ENCODE measurements at regions not wholly inside any gene's neighbourhood (a gene's known extent, or its start where the extent isn't known, plus 50 kb on each side); places are given as distances from the start of the nearest gene placed in this dataset.

GRCh38 chr4:10897076-10897475 is 212.5 kb upstream of the CLNK start:
- Mint-ChIP-seq H3K4me1 (ENCODE audit: low read depth in 2 of 2) (peaks cover 0 to 5% of the 10 kb centered on the region in 2 donors), H3K27ac (no peak overlapping the region), H3K27me3 (peaks cover 0 to 4% of the 10 kb centered on the region in 2 donors), H3K4me3 (no peak overlapping the region), H3K9me3 (peaks cover 0 to 6% of the 10 kb centered on the region in 2 donors), H3K36me3 (ENCODE audit: insufficient read depth) (no peaks in the 10 kb centered on the region)
- ATAC-seq (replicated peaks) (no peak), DNase-seq (no peak)

- peak; percentile 35 for ATAC-seq (replicated peaks)
- peaks cover 0 to 4% of the 10 kb centered on the region in 2 donors for H3K27me3 Mint-ChIP-seq
- peaks cover 0 to 4% of the 10 kb centered on the region in 2 donors for H3K9me3 Mint-ChIP-seq
- H3K4me1 Mint-ChIP-seq (ENCODE audit: low read depth in 2 of 2), result peaks cover 0 to 8% of the 10 kb centered on the region in 2 donors
- no peaks in the 10 kb centered on the region for H3K36me3 Mint-ChIP-seq (ENCODE audit: insufficient read depth)
- no peak overlapping the region for H3K27ac Mint-ChIP-seq
- H3K4me3 Mint-ChIP-seq, result no peak overlapping the region
- no peak for DNase-seq
Measured at GRCh38 chr4:10893395-10893794, 208.8 kb upstream of the CLNK start.

DNA sequence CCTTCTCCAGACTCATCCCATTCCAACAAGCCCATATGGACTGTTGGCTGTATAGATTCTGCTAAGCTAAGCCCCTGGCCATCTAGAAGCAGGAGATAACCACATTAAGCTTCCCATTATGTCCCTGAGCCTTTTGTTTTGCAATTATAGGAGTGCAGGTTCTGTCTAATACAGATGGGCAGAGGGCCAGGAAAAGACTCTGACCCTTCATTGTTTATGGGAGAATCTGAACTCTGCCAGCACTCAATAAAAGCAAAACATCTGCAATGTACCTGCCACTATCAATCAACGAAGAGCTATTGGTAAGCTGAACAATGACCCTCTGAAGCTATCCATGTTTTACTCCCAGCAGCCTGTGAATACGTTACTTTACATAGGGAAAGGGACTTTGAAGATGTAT is 207.3 kb upstream of the CLNK start:
- DNase-seq (no peak), ATAC-seq (replicated peaks) (no peak)
- H3K4me1 Mint-ChIP-seq (ENCODE audit: low read depth in 2 of 2), result peaks cover 0 to 8% of the 10 kb centered on the region in 2 donors
- H3K27me3 Mint-ChIP-seq, result peaks cover 0 to 4% of the 10 kb centered on the region in 2 donors
- no peaks in the 10 kb centered on the region for H3K36me3 Mint-ChIP-seq (ENCODE audit: insufficient read depth)
- peaks cover 0 to 4% of the 10 kb centered on the region in 2 donors for H3K9me3 Mint-ChIP-seq
- H3K27ac Mint-ChIP-seq, result no peak overlapping the region
- H3K4me3 Mint-ChIP-seq, result no peak overlapping the region

DNA sequence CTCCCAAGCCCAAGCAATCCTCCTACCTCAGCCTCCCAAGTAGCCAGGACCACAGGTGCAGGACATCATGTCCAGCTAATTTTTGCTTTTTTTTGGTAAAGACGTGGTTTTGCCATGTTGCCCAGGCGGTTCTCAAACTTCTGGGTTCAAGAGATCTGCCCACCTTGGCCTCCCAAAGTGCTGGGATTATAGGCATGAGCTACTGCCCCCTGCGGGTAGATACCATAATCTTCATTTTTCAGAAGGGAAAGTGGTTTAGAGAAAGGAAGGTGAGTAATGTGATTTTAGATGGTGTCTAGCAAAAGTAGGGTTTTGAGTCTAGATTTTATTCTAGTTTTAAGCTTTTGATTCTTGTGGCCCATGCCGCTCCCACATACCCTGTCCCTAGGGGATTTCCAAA is 205.3 kb upstream of the CLNK start:
- no peak overlapping the region for H3K4me3 Mint-ChIP-seq
- no peak overlapping the region for H3K27ac Mint-ChIP-seq
- no peaks in the 10 kb centered on the region for H3K36me3 Mint-ChIP-seq (ENCODE audit: insufficient read depth)
- no peak for DNase-seq
- H3K27me3 Mint-ChIP-seq, result no peaks in the 10 kb centered on the region
- H3K9me3 Mint-ChIP-seq, result peaks cover 0 to 2% of the 10 kb centered on the region in 2 donors
- ATAC-seq (replicated peaks), result no peak
- H3K4me1 Mint-ChIP-seq (ENCODE audit: low read depth in 2 of 2), result peaks cover 0 to 8% of the 10 kb centered on the region in 2 donors

DNA sequence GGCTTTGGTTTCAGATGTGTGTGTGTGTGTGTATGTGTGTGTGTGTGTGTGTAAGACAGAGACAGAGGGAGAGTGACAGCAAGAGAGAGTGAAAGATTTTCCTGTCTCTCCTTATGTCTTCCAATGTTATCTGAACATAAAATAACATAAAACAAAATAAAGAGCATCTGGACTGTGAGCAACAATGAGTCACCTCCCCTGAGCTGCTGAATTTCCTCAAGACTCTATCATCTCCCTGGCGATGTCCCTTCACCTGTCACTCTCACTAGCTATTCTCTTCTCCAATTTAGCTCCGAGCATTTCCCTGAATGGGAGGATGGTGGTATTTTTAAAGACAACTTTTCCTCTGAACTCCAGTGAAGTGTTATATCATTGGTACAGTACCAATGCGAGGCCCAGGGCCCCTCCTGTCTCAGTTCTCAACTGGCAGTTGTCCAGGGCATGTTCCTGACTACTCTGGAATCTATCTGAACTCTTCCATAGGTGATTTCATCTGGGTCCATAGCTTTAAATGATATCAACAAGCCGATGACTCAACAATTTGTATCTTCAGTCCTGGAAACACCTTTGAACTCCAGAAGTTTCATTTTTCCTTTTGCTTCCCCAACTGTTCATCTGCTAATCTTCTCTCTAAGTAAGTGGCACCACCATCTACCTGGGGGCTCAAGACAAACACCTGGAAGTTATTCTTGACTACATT is 195.0 kb upstream of the CLNK start:
- H3K36me3 Mint-ChIP-seq (ENCODE audit: insufficient read depth), result no peaks in the 10 kb centered on the region
- no peak overlapping the region for H3K4me3 Mint-ChIP-seq
- peaks cover 0 to 2% of the 10 kb centered on the region in 2 donors for H3K9me3 Mint-ChIP-seq
- no peaks in the 10 kb centered on the region for H3K27me3 Mint-ChIP-seq
- H3K27ac Mint-ChIP-seq, result no peak overlapping the region
- ATAC-seq (replicated peaks) (no peak), DNase-seq (no peak)
- H3K4me1 Mint-ChIP-seq (ENCODE audit: low read depth in 2 of 2), result peaks cover 0 to 7% of the 10 kb centered on the region in 2 donors

GRCh38 chr4:10878861-10879260 is 194.3 kb upstream of the CLNK start:
- Mint-ChIP-seq H3K36me3 (ENCODE audit: insufficient read depth) (no peaks in the 10 kb centered on the region), H3K27me3 (no peaks in the 10 kb centered on the region), H3K4me3 (no peak overlapping the region), H3K27ac (no peak overlapping the region), H3K4me1 (ENCODE audit: low read depth in 2 of 2) (peaks cover 0 to 7% of the 10 kb centered on the region in 2 donors), H3K9me3 (peaks cover 0 to 2% of the 10 kb centered on the region in 2 donors)
- DNase-seq (no peak), ATAC-seq (replicated peaks) (no peak)

GRCh38 chr4:10877076-10877475 is 192.5 kb upstream of the CLNK start:
- Mint-ChIP-seq H3K4me1 (ENCODE audit: low read depth in 2 of 2) (peaks cover 0 to 7% of the 10 kb centered on the region in 2 donors), H3K4me3 (no peak overlapping the region), H3K36me3 (ENCODE audit: insufficient read depth) (no peaks in the 10 kb centered on the region), H3K27me3 (no peaks in the 10 kb centered on the region), H3K9me3 (no peaks in the 10 kb centered on the region), H3K27ac (no peak overlapping the region)
- ATAC-seq (replicated peaks) (no peak), DNase-seq (no peak)

GRCh38 chr4:10875144-10875799 is 190.7 kb upstream of the CLNK start:
- H3K27ac Mint-ChIP-seq, result no peak overlapping the region
- no peaks in the 10 kb centered on the region for H3K27me3 Mint-ChIP-seq
- ATAC-seq (replicated peaks) (no peak), DNase-seq (no peak)
- H3K4me1 Mint-ChIP-seq (ENCODE audit: low read depth in 2 of 2), result peaks cover 0 to 6% of the 10 kb centered on the region in 2 donors
- H3K36me3 Mint-ChIP-seq (ENCODE audit: insufficient read depth), result no peaks in the 10 kb centered on the region
- no peak overlapping the region for H3K4me3 Mint-ChIP-seq
- H3K9me3 Mint-ChIP-seq, result peaks cover 0 to 2% of the 10 kb centered on the region in 2 donors

DNA sequence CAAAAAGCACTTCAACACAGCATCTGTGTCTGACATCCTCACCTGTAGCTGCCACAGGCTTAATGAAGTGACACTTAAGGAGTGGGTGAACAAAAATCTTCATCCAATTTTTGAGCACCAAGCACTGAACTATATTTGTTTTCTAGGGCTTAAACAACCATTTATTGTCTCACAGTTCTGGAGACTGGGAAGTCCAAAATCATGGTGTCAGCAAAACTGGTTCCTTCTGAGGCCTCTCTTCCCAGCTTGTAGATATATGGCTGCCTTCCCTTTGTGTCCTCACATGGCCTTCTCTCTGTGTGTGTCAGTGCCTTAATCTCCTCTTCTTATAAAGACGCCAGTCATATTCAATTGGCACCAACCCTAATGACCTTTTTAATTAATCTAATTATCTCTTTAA is 189.2 kb upstream of the CLNK start:
- Mint-ChIP-seq H3K4me3 (no peak overlapping the region), H3K9me3 (peaks cover 0 to 2% of the 10 kb centered on the region in 2 donors), H3K27ac (no peak overlapping the region), H3K27me3 (no peaks in the 10 kb centered on the region), H3K4me1 (ENCODE audit: low read depth in 2 of 2) (no peaks in the 10 kb centered on the region), H3K36me3 (ENCODE audit: insufficient read depth) (no peaks in the 10 kb centered on the region)
- no peak for ATAC-seq (replicated peaks)
- no peak for DNase-seq

GRCh38 chr4:10872833-10873517 is 188.4 kb upstream of the CLNK start:
- no peak overlapping the region for H3K27ac Mint-ChIP-seq
- no peaks in the 10 kb centered on the region for H3K36me3 Mint-ChIP-seq (ENCODE audit: insufficient read depth)
- no peaks in the 10 kb centered on the region for H3K27me3 Mint-ChIP-seq
- H3K9me3 Mint-ChIP-seq, result peaks cover 0 to 2% of the 10 kb centered on the region in 2 donors
- no peak overlapping the region for H3K4me3 Mint-ChIP-seq
- no peaks in the 10 kb centered on the region for H3K4me1 Mint-ChIP-seq (ENCODE audit: low read depth in 2 of 2)
- ATAC-seq (replicated peaks) (no peak), DNase-seq (no peak)

DNA sequence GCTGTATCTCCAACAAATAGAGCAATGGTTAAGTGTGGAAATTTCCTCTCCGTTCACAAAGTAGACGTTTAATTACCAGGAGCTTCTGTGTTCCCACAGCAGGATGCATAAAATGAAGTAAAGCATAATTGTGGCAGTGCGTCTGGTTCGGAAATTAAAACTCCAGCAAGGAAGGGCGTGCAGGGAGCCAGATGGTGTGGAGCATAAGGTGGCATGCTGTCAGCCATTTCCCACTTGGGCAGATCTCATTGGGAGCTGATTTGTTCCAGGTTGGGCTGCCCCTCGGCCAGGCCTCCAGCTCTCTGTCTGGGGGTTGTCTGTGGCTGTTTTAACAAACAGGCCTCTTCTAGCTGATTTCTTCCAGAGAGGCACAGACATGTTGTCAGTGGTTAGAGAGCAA is 182.1 kb upstream of the CLNK start:
- ATAC-seq (replicated peaks) (no peak), DNase-seq (no peak)
- Mint-ChIP-seq H3K36me3 (ENCODE audit: insufficient read depth) (no peaks in the 10 kb centered on the region), H3K4me1 (ENCODE audit: low read depth in 2 of 2) (no peaks in the 10 kb centered on the region), H3K4me3 (no peak overlapping the region), H3K27me3 (no peaks in the 10 kb centered on the region), H3K9me3 (peaks cover 0 to 2% of the 10 kb centered on the region in 2 donors), H3K27ac (no peak overlapping the region)

GRCh38 chr4:10861036-10861435 is 176.5 kb upstream of the CLNK start:
- Mint-ChIP-seq H3K4me3 (no peak overlapping the region), H3K27ac (no peak overlapping the region), H3K27me3 (no peaks in the 10 kb centered on the region), H3K36me3 (ENCODE audit: insufficient read depth) (no peaks in the 10 kb centered on the region), H3K4me1 (ENCODE audit: low read depth in 2 of 2) (no peaks in the 10 kb centered on the region), H3K9me3 (no peaks in the 10 kb centered on the region)
- no peak for DNase-seq
- no peak for ATAC-seq (replicated peaks)

DNA sequence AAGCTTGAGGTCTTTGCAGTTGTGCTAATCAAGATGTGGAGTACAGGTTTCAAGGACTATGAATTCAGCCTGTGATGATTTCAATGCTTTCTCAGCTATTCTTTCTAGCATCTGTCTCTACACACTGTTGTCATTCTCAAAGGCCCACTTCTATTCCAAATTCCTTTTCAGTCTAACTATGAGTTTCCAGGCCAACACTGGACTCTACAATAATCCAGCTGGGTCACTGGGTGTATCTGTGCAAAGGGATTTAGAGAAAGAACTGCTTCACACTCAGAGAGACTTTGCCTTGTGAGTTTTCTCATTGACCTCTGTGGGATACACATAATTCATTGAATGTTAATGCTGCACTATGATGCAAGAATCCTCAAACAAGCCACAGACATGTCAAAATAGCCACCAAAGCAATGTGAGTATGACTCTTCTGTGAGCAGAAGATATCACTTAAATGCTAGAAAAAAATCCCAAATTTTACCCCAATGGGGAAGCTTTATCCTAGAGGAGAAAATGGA is 171.8 kb upstream of the CLNK start:
- peaks cover 0 to 7% of the 10 kb centered on the region in 2 donors for H3K27me3 Mint-ChIP-seq
- H3K4me3 Mint-ChIP-seq, result no peak overlapping the region
- H3K4me1 Mint-ChIP-seq (ENCODE audit: low read depth in 2 of 2), result peaks cover 0 to 13% of the 10 kb centered on the region in 2 donors
- H3K27ac Mint-ChIP-seq, result no peak overlapping the region
- no peaks in the 10 kb centered on the region for H3K9me3 Mint-ChIP-seq
- ATAC-seq (replicated peaks) (no peak), DNase-seq (no peak)
- no peaks in the 10 kb centered on the region for H3K36me3 Mint-ChIP-seq (ENCODE audit: insufficient read depth)
